Activated T-cell treated with anti-CD3 and anti-CD28 coated beads, Interleukin-2, amount 50 U/mL, for 48 hours (primary cell): ENCODE measurements at regions not wholly inside any gene's neighbourhood (a gene's known extent, or its start where the extent isn't known, plus 50 kb on each side); places are given as distances from the start of the nearest gene placed in this dataset.

Experiments used
- DNase-seq, 2 experiments: peaks; one replicate each; pipeline ENCODE4 v3.0.0-alpha.2; 2020

DNA sequence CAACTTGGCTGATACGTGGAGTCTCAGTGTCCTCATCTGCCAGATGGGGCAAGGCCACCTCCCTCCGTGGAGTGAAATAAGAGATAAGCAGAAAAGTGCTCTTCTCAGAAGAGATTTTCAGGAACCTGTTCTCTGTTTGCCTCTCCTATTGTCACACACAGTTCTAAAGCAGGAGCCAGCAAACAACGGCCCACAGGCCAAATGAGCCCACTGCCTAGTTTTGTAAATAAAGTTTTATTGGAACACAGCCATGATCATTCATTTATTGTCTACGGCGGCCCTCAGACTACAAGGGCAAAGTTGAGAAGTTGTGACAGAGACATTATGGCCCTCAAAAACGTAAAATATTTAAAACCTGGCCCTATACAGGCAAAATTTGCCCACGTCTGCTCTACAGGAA lies 256.8 kb upstream of the IGF1R start:
- no peak for DNase-seq

DNA sequence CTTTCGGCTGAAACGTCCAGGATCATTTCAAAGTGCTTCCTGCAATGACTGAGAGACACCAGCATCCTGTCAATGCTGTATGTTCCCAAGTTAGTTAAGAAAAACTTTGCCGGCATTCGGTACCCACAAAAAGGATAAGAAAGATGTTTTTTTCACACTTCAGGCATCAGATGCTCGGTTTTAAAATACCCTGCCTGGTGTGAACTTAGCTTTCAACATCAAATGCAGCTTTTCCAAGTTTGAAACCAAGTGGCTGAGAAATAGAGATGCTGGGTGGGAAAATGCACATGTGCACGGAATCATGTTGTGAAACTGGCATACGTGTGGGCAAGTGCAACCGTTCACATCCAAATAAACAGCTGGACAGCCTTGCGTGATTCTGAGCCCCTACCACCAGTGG lies 254.9 kb upstream of the IGF1R start:
- no peak for DNase-seq

DNA sequence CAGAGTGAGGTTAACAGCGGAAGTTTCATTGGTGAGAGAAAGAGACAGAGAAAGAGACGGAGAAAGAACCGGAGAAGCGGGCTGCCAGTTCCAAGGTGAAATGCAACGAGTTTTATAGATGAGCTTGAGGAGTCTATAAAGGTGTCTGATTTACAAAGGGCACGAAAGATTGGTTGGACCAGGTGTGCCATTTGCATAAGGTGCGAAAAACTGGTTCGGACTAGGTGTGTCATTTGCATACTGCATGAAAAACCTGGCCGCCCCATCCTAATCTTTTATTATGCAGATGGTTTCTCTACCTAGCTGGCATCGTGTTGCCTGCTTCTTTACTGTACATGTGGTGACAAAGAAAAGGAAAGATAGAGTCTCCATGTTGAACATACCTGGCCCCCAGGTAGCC lies 253.8 kb upstream of the IGF1R start:
- no peak for DNase-seq

DNA sequence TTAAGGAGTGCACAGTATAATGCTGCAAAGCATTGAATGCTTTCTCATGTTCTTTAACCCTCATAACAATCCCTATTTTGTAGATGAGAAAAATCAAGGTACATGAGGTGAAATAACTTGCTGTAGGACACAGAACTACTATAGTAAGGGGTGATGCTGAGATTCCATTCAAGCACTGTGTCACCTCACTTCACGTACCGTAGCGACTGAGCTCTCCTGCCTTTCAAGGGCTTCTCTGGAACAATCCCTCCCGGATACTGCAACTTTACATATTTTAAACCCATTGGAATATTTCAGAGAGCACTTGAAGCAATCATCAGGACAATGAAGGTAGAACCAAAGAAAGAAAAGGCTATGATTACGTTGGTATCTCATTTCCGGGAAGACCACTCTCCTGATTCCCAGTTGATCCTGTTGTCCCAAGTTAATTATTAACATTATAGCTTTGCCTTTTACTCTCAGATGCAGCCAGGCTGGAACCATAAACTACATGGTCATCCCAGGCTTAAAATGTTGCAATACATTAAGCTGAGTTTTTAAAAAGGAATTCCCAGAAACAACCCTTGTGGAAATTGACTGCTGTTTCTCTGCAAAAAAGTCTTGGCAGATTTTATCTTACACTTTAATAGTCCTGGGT lies 252.2 kb upstream of the IGF1R start:
- DNase-seq = no peak

DNA sequence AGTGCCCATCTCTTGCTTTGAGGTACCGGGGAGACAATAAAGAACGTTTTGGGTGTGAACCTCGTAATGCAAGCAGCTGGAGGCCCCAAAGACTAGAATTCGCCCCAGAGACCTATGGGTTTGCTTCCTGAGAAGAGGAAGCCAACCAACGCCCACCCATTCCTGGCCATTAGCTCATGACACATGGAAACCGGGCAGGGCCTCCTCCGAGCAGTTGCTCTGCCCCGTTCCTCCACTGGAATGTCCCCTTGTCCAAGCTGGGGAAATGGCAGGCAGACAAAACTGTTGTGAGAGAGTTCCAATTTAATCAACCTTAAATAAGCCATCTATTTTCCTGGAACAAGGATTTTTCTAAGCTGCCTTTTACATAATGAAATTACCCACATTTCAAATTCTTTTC lies 250.9 kb upstream of the IGF1R start:
- DNase-seq = no peak

DNA sequence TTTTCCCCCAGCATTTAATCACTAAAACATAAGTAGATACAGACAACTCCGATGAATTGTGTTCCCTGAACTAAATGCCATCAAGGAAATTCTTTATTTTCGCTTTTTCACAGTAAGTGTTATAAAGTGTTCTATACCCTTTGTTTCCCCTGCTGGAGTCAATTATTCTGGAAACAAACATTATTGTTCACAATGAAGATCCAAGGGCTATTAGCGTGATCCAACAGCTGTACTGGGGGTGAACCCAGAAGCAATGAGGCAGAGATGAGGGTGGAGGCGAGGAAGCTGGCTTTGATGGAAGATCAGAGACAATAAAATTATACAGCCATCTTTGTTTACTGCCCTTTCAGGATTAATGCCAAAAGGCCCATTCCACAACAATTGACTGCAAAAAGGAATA lies 250.3 kb upstream of the IGF1R start:
- DNase-seq = no peak

DNA sequence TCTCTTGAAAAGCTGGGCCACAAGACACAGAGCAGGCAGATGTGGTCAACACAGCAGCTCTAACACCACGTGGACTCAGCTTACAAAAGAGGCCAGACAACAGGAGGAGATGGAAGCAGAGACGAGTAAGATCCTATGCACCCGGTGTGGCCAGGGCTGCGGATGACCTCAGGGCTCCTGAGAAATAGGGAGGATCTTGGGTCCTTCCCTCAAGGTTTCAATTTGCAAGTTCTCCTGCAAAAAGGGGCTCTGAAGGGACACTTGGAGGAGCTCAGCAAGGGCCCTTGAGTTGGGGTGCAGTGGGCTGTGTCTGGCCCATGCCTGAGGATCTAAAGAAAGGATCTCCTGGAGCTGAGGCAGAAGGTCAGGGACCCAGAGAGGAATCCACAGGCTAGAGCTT lies 249.5 kb upstream of the IGF1R start:
- no peak for DNase-seq

DNA sequence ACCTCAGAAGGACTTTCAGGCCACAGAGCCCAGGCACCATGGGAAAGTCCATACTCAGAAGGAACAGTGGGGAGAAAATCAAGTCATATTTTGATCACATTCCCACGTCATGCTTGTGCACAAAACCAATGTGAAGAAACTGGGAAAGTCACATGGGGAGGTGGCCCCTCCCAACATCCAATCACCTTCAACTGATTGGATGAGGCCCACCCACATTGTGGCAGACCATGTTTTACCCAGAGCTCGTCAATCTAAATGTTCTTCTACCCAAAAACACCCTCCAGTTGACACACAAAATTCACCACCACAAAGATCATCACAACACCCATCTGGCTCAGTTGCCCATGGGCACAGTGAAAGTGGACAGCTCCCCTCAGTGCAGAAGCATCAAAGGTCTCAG lies 248.2 kb upstream of the IGF1R start:
- DNase-seq = no peak

DNA sequence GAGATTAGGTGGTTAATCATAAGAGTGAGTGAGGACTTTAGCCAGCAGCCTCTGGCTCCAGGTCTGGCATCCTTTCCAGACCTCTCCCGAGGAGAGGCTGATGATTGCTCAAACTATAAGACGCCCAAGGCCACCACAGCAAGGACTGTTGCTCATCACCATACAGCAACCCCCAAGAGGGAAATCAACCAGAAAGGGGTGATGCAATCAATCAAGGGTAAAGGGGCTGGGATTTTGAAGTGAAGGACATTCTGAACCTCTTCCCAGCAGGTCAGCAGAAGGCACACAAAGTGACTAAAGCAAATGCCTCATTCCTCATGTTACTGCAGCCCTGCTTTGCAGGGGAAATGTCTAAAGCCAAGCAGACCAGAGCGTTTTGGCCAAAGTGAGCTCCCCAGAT lies 247.3 kb upstream of the IGF1R start:
- no peak for DNase-seq

DNA sequence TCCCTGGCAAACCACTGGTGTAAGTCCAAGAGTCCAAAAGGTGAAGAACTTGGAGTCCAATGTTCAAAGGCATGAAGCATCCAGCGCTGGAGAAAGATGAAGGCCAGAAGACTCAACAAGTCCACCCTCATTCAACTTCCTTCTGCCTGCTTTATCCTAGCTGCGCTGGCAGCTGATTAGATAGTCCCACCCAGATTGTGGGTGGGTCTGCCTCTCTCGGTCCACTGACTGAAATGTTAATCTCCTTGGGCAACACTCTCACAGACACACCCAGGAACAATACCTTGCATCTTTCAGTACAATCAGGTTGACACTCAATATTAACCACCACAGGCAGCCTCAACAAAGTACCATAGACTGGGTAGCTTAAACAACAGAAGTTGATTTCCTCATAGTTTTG lies 245.9 kb upstream of the IGF1R start:
- no peak for DNase-seq

DNA sequence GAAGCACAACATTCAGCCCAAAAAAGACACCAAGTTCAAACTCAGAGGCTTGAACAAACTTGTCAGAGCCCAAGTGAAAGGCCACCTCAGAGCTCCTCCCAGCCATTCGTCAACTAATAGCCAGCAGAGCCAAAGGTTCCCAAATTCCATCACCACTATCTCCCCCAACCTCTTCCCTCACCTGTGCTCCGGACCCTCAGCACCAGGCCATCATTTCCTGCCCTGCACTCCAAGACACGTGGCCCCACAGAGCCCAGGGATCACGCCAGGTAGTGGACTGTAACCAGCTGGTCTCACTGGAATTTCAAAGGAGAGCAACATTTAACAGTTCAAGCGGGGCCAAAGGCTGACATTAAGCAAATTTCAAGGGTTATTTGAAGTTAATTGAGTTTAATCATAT lies 245.2 kb upstream of the IGF1R start:
- DNase-seq = no peak

DNA sequence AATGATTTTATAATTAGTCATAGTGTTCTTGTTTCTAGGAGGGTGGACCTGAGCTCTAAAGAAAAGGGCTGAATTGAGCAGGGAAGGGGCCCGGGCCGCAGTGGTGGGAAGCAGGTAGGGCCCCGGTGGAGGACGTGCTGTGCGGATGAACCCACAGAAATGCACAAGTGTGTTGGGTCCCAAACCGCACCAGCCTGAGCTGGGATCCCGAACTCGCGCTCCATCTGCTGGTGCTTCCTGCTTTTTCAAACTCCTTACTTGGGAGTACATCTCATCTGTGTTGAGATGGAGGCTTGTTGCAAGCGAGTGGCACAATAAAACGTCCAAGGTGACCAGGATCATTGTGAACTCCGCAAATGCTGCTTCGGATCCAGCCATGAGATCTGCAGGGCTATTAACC lies 244.8 kb upstream of the IGF1R start:
- no peak for DNase-seq

DNA sequence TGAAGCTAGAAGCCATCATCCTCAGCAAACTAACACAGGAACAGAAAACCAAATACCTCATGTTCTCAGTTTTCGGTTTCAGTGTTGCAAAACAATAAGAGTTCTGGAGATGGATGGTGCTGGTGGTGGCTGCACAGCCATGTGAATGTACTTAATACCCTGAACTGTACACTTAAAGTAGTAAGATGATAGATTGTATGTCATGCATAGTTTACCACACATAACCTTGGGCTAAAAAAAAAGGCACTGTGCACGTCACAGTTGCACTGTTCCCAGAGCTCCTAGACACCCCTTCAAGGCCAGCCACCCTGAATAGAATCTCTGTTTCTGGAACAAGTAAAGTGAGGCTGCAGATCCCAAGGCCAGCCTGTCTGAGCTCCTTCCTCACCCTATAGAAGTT lies 243.3 kb upstream of the IGF1R start:
- no peak for DNase-seq

DNA sequence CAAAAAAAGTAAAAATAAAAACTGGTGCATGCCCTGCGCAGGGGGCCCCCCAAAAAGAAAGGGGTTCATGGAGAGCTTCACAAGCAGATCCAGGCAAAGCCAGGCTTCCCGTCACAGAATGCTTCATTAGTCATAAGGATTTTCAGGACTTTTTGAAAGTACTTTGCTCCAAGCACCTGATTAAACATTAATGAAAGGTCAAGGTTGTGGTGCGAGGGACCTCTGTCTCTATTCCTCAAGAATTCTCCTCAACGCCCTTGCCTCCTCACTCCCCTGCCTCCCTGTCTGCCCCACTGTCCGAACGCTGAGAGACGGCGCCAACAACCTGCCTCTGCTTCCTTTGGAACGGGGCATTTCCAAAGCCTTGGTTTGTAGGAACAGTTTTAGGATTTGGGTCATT lies 240.1 kb upstream of the IGF1R start:
- DNase-seq = no peak

DNA sequence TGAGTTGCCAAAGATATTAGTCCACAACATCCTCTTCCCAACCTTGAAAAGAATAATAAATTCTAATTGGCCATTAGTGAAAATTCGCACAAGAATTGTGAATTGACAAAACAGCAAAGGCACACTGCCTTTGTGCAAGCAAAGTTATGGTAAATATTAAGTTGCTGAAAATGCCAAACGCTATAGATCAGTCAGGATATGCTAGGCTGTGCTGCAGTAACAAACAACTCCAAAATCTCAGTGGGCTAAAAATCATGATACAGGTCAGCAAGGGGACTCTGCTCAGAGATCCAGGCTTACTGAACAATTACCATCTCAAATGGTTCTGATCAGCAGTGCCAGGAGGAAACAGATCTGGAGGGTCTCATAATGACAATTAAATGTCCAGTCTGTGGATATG lies 238.0 kb upstream of the IGF1R start:
- no peak for DNase-seq

DNA sequence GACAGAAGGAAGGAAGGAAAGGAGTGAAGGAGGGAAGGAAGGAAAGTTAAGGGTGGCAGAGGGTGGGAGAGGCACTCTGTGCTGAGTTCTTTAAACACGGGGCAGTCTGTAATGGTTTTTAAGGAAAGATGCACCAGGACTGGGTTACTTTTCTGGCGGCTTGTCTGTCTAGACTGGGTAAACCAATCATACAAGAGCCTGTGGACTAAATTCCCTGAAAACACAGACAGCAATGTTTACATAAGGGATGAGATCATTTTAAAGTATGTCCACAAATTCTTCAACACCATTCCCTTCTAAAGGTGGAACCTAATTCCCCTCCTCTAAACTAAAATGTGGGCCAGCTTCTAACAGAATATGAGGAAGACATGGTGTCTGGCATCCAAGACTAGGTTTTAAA lies 235.5 kb upstream of the IGF1R start:
- no peak for DNase-seq

DNA sequence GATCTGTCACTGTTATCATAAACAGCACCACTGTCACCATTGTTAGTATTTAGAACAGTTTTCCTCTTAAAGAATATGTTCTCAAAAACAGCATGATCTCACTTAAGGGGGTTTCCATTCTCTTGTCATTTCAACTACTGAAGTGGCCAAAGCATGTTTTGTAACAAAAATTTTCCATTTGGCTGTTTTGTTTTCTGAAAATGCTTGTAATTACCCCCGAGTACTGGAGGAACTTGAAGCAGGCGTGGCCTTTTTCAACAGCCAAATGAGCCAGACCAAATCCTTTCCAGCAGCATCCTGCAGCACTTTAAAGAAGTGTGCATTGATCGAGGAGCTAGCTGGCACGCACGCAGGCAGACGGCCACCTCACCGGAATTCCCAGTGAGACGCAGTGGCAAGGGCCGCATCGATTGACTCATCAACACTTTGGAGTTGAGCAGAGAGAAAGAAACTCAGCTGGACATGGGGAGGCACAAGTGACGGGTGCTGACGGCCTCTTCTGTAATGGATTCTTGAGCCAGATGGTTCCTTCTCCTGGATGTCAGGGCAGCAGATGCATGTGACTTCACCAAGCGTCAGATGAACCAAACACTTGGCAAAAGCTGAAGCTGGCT lies 234.3 kb upstream of the IGF1R start:
- no peak for DNase-seq

DNA sequence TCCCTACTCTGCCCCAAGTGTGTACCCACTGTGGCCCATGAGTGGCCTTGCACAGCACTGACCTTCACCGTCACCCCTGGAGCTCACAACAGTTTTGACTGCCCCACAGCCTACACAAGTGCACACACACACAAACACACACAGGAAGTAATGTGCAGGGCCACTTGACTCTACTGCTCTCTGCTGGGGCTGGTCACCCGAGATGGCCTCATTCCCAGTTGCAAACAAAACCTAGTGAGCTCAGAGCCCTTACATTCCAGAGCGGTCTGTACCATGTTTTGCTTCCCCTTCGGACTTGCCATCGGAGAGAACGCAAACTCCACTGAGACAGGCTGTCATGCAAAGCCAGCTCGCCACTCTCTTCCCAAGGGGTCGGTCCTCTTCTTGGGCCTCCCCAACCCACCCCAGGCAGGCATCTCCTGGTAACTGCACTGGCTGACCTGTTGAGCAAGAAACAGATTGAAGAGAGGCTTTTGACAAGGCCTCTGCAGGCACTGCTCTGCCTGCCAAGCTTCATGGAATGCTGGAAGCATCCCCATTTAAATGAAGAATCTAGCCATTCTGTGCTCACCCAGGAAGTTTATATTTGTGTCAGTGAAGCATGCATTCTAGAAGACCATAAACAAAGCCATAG lies 232.0 kb upstream of the IGF1R start:
- DNase-seq = no peak

DNA sequence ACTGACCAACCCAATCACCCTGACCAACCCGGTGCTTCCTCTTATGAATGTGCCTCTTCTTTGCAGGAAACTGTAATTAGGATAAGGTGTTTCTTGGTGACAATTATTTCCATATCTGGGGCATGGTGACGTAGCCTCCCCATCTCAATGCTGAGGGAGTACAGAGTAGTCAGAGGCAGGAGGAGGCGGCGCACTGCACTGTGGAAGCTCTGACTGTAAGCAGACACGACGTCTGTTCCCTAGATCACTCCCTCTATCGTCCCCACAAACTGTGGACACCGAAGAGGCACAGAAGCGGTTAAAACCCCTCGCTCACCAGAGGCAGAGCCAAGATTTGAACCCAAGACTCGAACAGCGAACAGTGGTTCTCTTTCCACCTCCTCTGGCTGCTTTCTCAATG lies 231.0 kb upstream of the IGF1R start:
- DNase-seq = no peak

DNA sequence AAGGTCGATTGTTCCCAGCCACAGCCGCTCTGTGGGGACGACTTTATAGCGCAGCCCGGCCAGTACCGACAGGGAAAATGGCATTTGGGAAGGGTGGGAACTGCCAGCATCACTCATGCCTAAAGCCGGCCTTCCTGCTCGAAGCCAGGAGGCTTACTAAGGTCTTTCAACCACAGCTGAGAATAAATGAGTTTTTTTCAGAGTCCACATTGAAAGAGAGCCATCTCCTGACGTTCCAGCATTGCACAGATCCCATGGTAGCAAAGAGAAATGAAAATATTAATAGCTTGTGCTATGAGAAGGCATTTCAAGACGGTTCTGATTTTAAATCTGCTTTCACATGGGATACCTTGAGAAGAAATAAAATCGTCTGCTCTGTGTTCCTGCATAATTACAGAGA lies 230.2 kb upstream of the IGF1R start:
- no peak for DNase-seq

DNA sequence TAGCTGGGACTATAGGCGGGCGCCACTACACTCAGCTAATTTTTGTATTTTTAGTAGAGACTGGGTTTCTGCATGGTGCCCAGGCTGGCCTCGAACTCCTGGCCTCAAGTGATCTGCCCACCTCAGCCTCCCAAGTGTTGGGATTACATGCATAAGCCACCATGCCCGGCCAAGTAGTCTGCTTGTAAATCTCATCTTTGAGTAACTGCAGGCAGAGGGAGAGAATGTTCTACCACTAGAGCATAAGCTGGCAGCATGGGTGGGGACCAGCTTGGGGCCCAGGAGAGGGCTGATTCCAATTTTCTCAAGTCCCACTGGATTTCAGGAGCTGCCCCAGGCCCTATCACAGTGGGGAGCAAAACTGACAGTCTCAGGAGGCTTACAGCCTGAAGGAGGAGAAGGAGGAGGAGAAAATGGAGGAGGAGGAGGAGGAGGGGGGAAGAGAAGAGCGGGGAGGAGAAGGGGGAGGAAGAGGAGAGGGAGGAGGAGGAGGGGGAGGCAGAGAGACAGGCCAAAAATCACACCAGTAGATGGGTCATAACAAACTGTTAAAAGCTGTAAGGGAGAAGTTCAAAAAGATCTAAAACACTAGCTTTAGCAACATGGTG lies 229.1 kb upstream of the IGF1R start:
- DNase-seq = no peak

DNA sequence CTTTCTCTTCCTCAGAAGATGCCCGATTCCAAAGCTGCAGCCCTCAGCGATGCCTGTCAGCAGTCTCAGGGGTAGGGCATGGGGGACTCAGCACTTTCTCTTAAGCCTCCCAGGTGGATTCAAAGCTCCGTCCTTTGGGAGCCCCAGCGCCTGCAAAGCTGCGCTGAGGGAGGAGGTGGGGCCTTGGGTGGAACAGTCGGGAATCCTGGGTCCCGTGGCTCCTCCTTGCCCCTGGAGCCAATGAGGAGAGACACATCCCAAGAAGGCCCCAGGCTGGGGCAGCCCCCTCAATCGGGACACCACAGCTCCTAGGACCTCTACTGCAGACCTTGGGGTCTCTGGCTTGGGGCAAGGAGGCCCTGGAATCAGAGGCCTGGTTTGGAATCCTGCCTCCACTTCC lies 227.5 kb upstream of the IGF1R start:
- DNase-seq = peak in 1 of 2 experiments; percentile 16

DNA sequence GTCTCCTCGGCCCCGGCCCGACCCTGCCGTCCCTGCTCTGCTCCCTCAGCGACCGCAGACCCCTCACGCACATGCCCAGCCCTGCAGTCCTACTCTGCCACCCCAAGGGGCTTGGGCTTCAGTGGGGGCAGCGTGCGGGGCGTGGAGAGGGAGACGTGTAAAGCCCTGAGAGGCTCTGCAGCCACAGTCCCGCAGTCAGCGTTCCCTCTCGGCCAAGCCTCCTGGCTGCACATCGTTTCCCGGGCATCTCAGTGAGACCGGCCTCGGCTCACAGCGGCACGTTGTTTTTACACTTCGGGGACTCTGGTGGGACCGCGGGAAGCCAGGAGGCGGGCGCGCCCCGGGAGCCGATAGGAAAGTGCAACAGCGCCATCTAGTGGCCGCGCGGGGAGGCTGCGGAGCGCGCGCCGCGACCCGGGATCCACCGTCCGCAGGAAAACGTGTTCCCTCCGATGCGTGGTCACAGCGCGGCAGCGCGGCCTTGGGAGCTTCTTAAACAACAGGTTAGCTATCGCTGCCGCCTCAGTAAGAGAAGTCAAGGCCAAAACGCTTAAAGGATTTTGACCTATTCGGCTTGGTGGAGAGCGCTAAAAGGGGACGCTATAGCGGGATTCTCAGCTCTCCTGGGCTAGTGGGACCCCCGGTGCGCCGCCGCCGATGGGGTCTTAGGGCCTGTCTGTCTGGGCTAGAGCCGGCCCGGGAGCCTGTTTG lies 226.8 kb upstream of the IGF1R start:
- peak; percentile 79 to 81 for DNase-seq

DNA sequence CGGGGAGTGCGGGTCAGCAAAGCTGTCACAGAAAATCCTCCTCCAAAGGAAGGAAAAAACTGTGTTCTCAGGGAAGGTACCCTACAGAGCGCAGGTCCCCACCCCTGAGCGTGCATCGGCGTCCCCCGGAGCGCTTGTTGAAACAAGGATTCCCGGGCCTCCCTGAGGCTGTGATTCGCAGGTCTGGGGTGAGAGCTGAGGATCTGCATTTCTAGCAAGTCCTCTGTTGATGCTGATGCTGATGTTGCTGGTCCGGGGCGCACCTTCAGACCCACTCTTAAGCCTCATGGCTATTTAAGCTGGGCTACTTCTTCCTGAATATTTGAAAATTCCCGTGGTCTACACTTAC lies 226.2 kb upstream of the IGF1R start:
- no peak for DNase-seq
